ENCODE measurements at regions not wholly inside any gene's neighbourhood (a gene's known extent, or its start where the extent isn't known, plus 50 kb on each side); places are given as distances from the start of the nearest gene placed in this dataset.

GRCh38 chr15:61404567-61404966 is 175.5 kb upstream of the RORA start:
- Histone ChIP-seq H3K79me2 (ENCODE audit: control insufficient read depth, insufficient read depth, low read length) (no peaks in the 10 kb centered on the region), H3K36me3 (ENCODE audit: control insufficient read depth, insufficient read depth, low read length) (no peaks in the 10 kb centered on the region), H3K9ac (ENCODE audit: insufficient read depth in 1 of 2, low read depth in 2 of 2, low read length in 2 of 2) (no peak overlapping the region), H2AFZ (ENCODE audit: low read depth, low read length) (no peak overlapping the region), H3K27me3 (ENCODE audit: control insufficient read depth in 2 of 2, insufficient read depth in 2 of 2, low read length in 2 of 2) (no peaks in the 10 kb centered on the region), H3K4me2 (ENCODE audit: insufficient read depth, low read length) (no peak overlapping the region), H3K4me1 (replicated peaks in 1 of 2; ENCODE audit: control insufficient read depth in 2 of 2, insufficient read depth in 2 of 2, low read length in 2 of 2) (no peaks in the 10 kb centered on the region), H3K4me3 (no peak overlapping the region), H3K27ac (ENCODE audit: extremely low read depth, low read depth, low read length) (no peak overlapping the region), H4K20me1 (replicated peaks; ENCODE audit: control insufficient read depth, insufficient read depth, low read length) (no peaks in the 10 kb centered on the region), H3K9me3 (replicated peaks; ENCODE audit: control insufficient read depth, insufficient read depth, low read depth, low read length) (no peaks in the 10 kb centered on the region), H3K9me1 (ENCODE audit: control insufficient read depth, insufficient read depth, low read length) (no peaks in the 10 kb centered on the region)
- DNase-seq (ENCODE audit: extremely low read depth in 1 of 4, low spot score in 3 of 4) (peak in 1 of 4 experiments; percentile 1), FAIRE-seq (no peak), ATAC-seq (no peak)
- BruUV-seq (replicated peaks) = no TSS peak
- in situ Hi-C loops (cut with MboI) = no loop called here
- WGBS (ENCODE audit: insufficient coverage, low coverage, missing lambda C conversion rate) = 6% methylated on average over 2 of the region's 2 CpGs
- intact Hi-C loops (cut with micrococcal nuclease) = no loop called here
- ChIA-PET POLR2A (interaction anchor here (1.0 to 1.1 kb wide), 2 partner anchors 12 to 38 kb away, joined by 3 to 4 read pairs; no protein-coding TSS in a partner anchor), CTCF (ENCODE audit: low intra/inter-chr PET ratio) (interaction anchor here (0.6 kb wide), 1 partner anchor 188 kb away, joined by 4 read pairs; no protein-coding TSS in a partner anchor)
- TF ChIP-seq NFE2 (IDR thresholded peaks at IDR 0.05; ENCODE audit: low read depth) (peak; percentile 51), STAT5B (CRISPR knock-in tag; IDR thresholded peaks at IDR 0.05) (no peak), ADNP (tag; IDR thresholded peaks at IDR 0.05) (no peak), HDAC3 (IDR thresholded peaks at IDR 0.05; ENCODE audit: borderline replicate concordance, partially characterized antibody) (no peak), CREB5 (CRISPR knock-in tag; IDR thresholded peaks at IDR 0.05) (no peak), ZNF318 (IDR thresholded peaks at IDR 0.05; ENCODE audit: borderline replicate concordance in 1 of 2, low read depth in 1 of 2) (no peak), PURB (CRISPR knock-in tag; IDR thresholded peaks at IDR 0.05; ENCODE audit: low read depth) (no peak), ZNF316 (IDR thresholded peaks at IDR 0.05) (peak; percentile 28; the same call in 1 of the 2 replicates), C11orf30 (IDR thresholded peaks at IDR 0.05; ENCODE audit: low read depth) (peak; percentile 24; the same call in 1 of the 2 replicates), NR3C1 (CRISPR knock-in tag; IDR thresholded peaks at IDR 0.05) (no peak), SMARCA5 (IDR thresholded peaks at IDR 0.05) (no peak), RFX5 (IDR thresholded peaks at IDR 0.05; ENCODE audit: low read depth, low read length) (no peak), MYNN (IDR thresholded peaks at IDR 0.05) (no peak), MYNN (CRISPR knock-in tag; IDR thresholded peaks at IDR 0.05) (no peak), ZBTB8A (IDR thresholded peaks at IDR 0.05; ENCODE audit: partially characterized antibody) (no peak), ZNF445 (CRISPR knock-in tag; IDR thresholded peaks at IDR 0.05; ENCODE audit: low read depth) (no peak), NCOA6 (IDR thresholded peaks at IDR 0.05) (no peak)

All from K562 (cell line).